ENCODE measurements at regions not wholly inside any gene's neighbourhood (a gene's known extent, or its start where the extent isn't known, plus 50 kb on each side); places are given as distances from the start of the nearest gene placed in this dataset.

DNA sequence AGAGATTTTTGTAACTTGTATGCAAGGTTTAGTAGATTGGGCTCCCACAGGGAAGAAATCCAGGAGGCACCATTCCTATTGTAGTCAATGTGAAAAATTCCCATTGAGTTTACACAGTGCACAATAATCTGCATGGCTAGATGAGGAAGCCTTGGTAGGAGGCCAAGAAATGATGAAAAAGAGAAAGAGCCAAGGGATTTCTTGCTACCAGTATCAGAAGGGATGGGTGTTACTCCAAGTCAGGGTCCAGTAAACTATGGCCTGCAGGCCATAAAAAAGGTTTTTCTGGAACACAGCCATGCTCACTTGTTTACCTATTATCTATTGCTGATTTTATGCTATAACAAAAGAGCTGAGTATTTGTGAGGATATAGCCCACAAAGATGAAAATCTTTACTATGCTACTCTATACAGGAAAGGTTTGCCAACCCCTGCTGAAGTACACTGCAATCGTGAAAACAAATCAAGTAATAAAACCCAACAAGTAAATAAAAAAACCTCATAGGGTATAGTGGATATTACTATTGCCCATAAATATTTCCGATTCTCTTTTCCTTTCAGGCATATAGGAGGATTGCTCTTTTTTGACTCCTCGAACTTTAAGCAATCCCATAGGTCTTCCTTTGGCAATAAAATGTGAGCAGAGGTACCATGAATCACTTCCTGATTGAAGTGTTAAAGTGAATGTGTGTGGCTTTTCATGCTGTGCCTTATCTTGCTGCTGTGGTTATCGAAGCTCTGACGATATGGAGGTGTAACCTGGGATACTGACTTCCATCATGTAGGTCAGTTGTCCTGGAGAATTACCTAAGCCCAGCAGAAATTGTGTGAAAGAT, 256.3 kb upstream of the MAGI2 start:
- TF ChIP-seq, protein P1, sequence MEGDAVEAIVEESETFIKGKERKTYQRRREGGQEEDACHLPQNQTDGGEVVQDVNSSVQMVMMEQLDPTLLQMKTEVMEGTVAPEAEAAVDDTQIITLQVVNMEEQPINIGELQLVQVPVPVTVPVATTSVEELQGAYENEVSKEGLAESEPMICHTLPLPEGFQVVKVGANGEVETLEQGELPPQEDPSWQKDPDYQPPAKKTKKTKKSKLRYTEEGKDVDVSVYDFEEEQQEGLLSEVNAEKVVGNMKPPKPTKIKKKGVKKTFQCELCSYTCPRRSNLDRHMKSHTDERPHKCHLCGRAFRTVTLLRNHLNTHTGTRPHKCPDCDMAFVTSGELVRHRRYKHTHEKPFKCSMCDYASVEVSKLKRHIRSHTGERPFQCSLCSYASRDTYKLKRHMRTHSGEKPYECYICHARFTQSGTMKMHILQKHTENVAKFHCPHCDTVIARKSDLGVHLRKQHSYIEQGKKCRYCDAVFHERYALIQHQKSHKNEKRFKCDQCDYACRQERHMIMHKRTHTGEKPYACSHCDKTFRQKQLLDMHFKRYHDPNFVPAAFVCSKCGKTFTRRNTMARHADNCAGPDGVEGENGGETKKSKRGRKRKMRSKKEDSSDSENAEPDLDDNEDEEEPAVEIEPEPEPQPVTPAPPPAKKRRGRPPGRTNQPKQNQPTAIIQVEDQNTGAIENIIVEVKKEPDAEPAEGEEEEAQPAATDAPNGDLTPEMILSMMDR (conservative IDR thresholded peaks at IDR 0.05): no peak
- no peak overlapping the region for H3K27ac Mint-ChIP-seq (ENCODE audit: unreplicated experiment)
- H3K4me3 Mint-ChIP-seq: no peak overlapping the region
- DNase-seq (ENCODE audit: low read depth, low spot score): no peak
- no peaks in the 10 kb centered on the region for H3K27me3 Mint-ChIP-seq (ENCODE audit: low read depth)
- H3K36me3 Mint-ChIP-seq (ENCODE audit: low read depth): no peaks in the 10 kb centered on the region
- no peaks in the 10 kb centered on the region for H3K9me3 Mint-ChIP-seq
- no peaks in the 10 kb centered on the region for H3K4me1 Mint-ChIP-seq

DNA sequence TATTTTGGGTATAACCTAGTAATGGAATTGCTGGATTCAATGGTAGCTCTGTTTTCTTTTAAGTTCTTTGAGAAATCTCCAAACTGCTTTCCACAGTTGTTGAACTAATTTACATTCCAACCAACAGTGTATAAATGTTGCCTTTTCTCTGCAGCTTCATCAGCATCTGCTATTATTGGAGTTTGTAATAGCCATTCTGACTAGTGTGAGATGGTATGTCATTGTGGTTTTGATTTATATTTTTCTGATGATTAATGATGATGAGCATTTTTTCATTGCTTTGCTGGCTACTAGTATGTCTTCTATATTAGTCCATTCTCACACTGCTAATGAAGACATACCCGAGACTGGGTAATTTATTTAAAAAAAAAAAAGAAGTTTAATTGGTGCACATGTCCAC, 248.6 kb upstream of the MAGI2 start:
- Mint-ChIP-seq H3K4me3 (no peak overlapping the region), H3K27me3 (ENCODE audit: low read depth) (no peaks in the 10 kb centered on the region), H3K27ac (ENCODE audit: unreplicated experiment) (no peak overlapping the region), H3K4me1 (no peaks in the 10 kb centered on the region), H3K36me3 (ENCODE audit: low read depth) (no peaks in the 10 kb centered on the region), H3K9me3 (no peaks in the 10 kb centered on the region)
- TF ChIP-seq, protein P1 (conservative IDR thresholded peaks at IDR 0.05): no peak
- DNase-seq (ENCODE audit: low read depth, low spot score): no peak

DNA sequence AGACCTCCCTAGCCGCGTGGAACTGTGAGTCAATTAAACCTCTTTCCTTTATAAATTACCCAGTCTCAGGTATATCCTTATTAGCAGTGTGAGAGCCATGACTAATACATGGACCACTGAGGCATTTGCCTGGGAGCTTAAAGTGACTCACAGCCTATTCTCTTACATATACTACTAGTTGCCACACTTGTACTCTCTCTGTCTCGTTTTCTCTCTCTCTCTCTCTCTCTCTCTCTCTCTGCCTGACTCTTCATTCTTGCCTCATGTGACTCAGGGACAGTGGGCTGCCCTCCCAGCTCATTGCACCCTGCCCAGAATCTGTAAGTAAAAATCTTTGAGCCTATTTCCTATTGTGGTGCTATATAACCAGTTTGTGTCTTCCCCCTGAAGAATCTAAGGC, 238.5 kb upstream of the MAGI2 start:
- no peak for DNase-seq (ENCODE audit: low read depth, low spot score)
- H3K4me3 Mint-ChIP-seq: no peak overlapping the region
- H3K27me3 Mint-ChIP-seq (ENCODE audit: low read depth): no peaks in the 10 kb centered on the region
- H3K4me1 Mint-ChIP-seq: no peaks in the 10 kb centered on the region
- no peaks in the 10 kb centered on the region for H3K36me3 Mint-ChIP-seq (ENCODE audit: low read depth)
- no peak overlapping the region for H3K27ac Mint-ChIP-seq (ENCODE audit: unreplicated experiment)
- H3K9me3 Mint-ChIP-seq: no peaks in the 10 kb centered on the region
- TF ChIP-seq, protein P1 (conservative IDR thresholded peaks at IDR 0.05): no peak

DNA sequence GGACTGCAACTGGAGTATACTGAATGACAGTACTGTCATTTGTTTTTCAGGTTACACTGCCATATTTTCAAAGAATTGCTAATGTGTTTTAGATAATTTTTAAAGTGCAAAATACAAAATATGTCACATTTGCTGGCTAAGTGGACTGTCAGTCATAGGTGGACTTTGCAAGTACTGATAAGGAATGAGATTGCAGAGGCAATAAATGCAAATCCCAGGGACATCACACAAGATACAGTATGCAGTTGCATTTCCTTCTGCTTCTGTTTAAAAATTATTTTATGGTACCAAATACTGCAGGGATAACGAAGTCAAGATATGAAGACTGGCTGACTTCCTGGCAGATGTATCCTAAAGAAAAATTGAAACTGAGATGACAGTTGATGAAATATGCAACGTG, 237.6 kb upstream of the MAGI2 start:
- Mint-ChIP-seq H3K4me3 (no peak overlapping the region), H3K27me3 (ENCODE audit: low read depth) (no peaks in the 10 kb centered on the region), H3K9me3 (no peaks in the 10 kb centered on the region), H3K27ac (ENCODE audit: unreplicated experiment) (no peak overlapping the region), H3K36me3 (ENCODE audit: low read depth) (no peaks in the 10 kb centered on the region), H3K4me1 (no peaks in the 10 kb centered on the region)
- DNase-seq (ENCODE audit: low read depth, low spot score): no peak
- TF ChIP-seq, protein P1 (conservative IDR thresholded peaks at IDR 0.05): no peak

DNA sequence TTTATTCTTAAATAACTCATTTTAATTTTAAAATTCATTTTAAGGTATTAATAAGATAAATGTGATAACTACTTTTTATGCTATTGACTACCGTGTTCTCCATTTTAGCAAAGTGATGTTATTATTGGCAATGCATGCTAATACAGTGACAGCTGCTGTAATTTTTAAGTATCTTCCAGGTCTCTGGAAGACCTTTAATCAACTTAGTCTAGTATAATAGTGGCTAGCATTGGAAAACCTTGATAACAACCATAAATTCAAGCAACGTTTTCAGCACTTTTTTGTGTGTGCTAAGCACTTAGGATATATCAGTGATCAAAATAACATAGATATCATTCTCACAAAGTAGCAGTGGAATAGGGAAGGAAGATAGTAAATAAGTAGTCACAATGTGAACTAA, 230.9 kb upstream of the MAGI2 start:
- DNase-seq (ENCODE audit: low read depth, low spot score): no peak
- Mint-ChIP-seq H3K4me3 (no peak overlapping the region), H3K4me1 (no peaks in the 10 kb centered on the region), H3K27me3 (ENCODE audit: low read depth) (no peaks in the 10 kb centered on the region), H3K27ac (ENCODE audit: unreplicated experiment) (no peak overlapping the region), H3K36me3 (ENCODE audit: low read depth) (no peaks in the 10 kb centered on the region), H3K9me3 (no peaks in the 10 kb centered on the region)
- TF ChIP-seq, protein P1 (conservative IDR thresholded peaks at IDR 0.05): no peak
